HG02759 (cell line): ENCODE measurements at regions not wholly inside any gene's neighbourhood (a gene's known extent, or its start where the extent isn't known, plus 50 kb on each side); places are given as distances from the start of the nearest gene placed in this dataset.

Experiments used
- ATAC-seq: cut with Tn5 transposase; IDR thresholded peaks from one replicate; pipeline ENCODE4 v1.9.1; 2021; ENCODE audit warnings: mild to moderate bottlenecking, moderate library complexity; ENCODE audit not compliant: unreplicated experiment

- ATAC-seq = no peak
Measured at GRCh38 chr5:68911840-68912690, 181.7 kb upstream of the SLC30A5 start.

- ATAC-seq = no peak
Measured at GRCh38 chr5:68915079-68915478, 178.7 kb upstream of the SLC30A5 start.

- no peak for ATAC-seq
Measured at GRCh38 chr5:68918306-68918705, 175.5 kb upstream of the SLC30A5 start.

- no peak for ATAC-seq
Measured at GRCh38 chr5:68919988-68920490, 173.8 kb upstream of the SLC30A5 start.

- ATAC-seq = no peak
Measured at GRCh38 chr5:68920888-68921287, 172.9 kb upstream of the SLC30A5 start.

GRCh38 chr5:68922172-68922987, 171.4 kb upstream of the SLC30A5 start:
- no peak for ATAC-seq

- ATAC-seq = no peak
Measured at GRCh38 chr5:68924481-68925145, 169.2 kb upstream of the SLC30A5 start.

- ATAC-seq = no peak
Measured at GRCh38 chr5:68928617-68929302, 165.1 kb upstream of the SLC30A5 start.

GRCh38 chr5:68930139-68930538, 163.7 kb upstream of the SLC30A5 start:
- ATAC-seq = no peak

GRCh38 chr5:68932830-68933434, 160.9 kb upstream of the SLC30A5 start:
- no peak for ATAC-seq

GRCh38 chr5:68942169-68942568, 151.6 kb upstream of the SLC30A5 start:
- ATAC-seq = no peak

GRCh38 chr5:68946728-68947127, 147.1 kb upstream of the SLC30A5 start:
- ATAC-seq = no peak

GRCh38 chr5:68947986-68948385, 145.8 kb upstream of the SLC30A5 start:
- no peak for ATAC-seq

- no peak for ATAC-seq
Measured at GRCh38 chr5:68949256-68949655, 144.6 kb upstream of the SLC30A5 start.

- no peak for ATAC-seq
Measured at GRCh38 chr5:68949711-68950110, 144.1 kb upstream of the SLC30A5 start.

GRCh38 chr5:68950125-68950524, 143.7 kb upstream of the SLC30A5 start:
- no peak for ATAC-seq

- ATAC-seq = no peak
Measured at GRCh38 chr5:68950930-68951329, 142.9 kb upstream of the SLC30A5 start.

GRCh38 chr5:68953231-68953874, 140.5 kb upstream of the SLC30A5 start:
- no peak for ATAC-seq

- ATAC-seq = no peak
Measured at GRCh38 chr5:68953875-68954617, 139.8 kb upstream of the SLC30A5 start.
